GM18498 (cell line): ENCODE measurements at regions not wholly inside any gene's neighbourhood (a gene's known extent, or its start where the extent isn't known, plus 50 kb on each side); places are given as distances from the start of the nearest gene placed in this dataset.
"Not testable (repeated sequence)": the region's sequence is repeated elsewhere in the genome, so short reads cannot be mapped to it uniquely, and the experiment has no call there.

ENCODE experiments used
- ATAC-seq: cut with Tn5 transposase; IDR thresholded peaks from one replicate; pipeline ENCODE4 v1.9.1; 2021; ENCODE audit warnings: mild to moderate bottlenecking, moderate library complexity; ENCODE audit not compliant: unreplicated experiment

GRCh38 chr5:106408141-106408540 is 1262.6 kb downstream of the EFNA5 start:
- ATAC-seq, result no peak

GRCh38 chr5:106401561-106401960 is 1269.2 kb downstream of the EFNA5 start:
- no peak for ATAC-seq

GRCh38 chr5:106399391-106399790 is 1271.3 kb downstream of the EFNA5 start:
- no peak for ATAC-seq

- no peak for ATAC-seq
These were observed 1273.0 kb downstream of the EFNA5 start for GRCh38 chr5:106397700-106398099.

GRCh38 chr5:106393276-106393675 is 1277.5 kb downstream of the EFNA5 start:
- no peak for ATAC-seq

GRCh38 chr5:106392766-106393165 is 1278.0 kb downstream of the EFNA5 start:
- no peak for ATAC-seq

- ATAC-seq, result not testable (repeated sequence)
These were observed 1283.0 kb downstream of the EFNA5 start for GRCh38 chr5:106387767-106388166.

- ATAC-seq, result no peak
These were observed 1284.5 kb downstream of the EFNA5 start for GRCh38 chr5:106386287-106386686.

- no peak for ATAC-seq
These were observed 1290.0 kb downstream of the EFNA5 start for GRCh38 chr5:106380736-106381135.

GRCh38 chr5:106376522-106376921 is 1294.2 kb downstream of the EFNA5 start:
- no peak for ATAC-seq

- ATAC-seq, result no peak
These were observed 1295.8 kb downstream of the EFNA5 start for GRCh38 chr5:106374956-106375355.

GRCh38 chr5:106368021-106368420 is 1302.7 kb downstream of the EFNA5 start:
- ATAC-seq, result no peak

GRCh38 chr5:106367281-106367680 is 1303.5 kb downstream of the EFNA5 start:
- ATAC-seq, result no peak

- no peak for ATAC-seq
These were observed 1307.2 kb downstream of the EFNA5 start for GRCh38 chr5:106363578-106363977.

GRCh38 chr5:106361905-106362304 is 1308.8 kb downstream of the EFNA5 start:
- ATAC-seq, result no peak

- ATAC-seq, result no peak
These were observed 1339.3 kb downstream of the EFNA5 start for GRCh38 chr5:106331415-106331814.

- ATAC-seq, result no peak
These were observed 1346.4 kb downstream of the EFNA5 start for GRCh38 chr5:106324356-106324755.

- ATAC-seq, result no peak
These were observed 1349.5 kb downstream of the EFNA5 start for GRCh38 chr5:106321242-106321641.

- ATAC-seq, result no peak
These were observed 1356.4 kb downstream of the EFNA5 start for GRCh38 chr5:106314221-106314824.

GRCh38 chr5:106312360-106312759 is 1358.4 kb downstream of the EFNA5 start:
- no peak for ATAC-seq

- ATAC-seq, result no peak
These were observed 1359.4 kb downstream of the EFNA5 start for GRCh38 chr5:106311230-106311915.

- no peak for ATAC-seq
These were observed 1363.5 kb downstream of the EFNA5 start for GRCh38 chr5:106307265-106307664.
